ENCODE measurements at regions not wholly inside any gene's neighbourhood (a gene's known extent, or its start where the extent isn't known, plus 50 kb on each side); places are given as distances from the start of the nearest gene placed in this dataset.

- no peak overlapping the region for H3K27ac ChIP-seq
- TF ChIP-seq, protein P1, sequence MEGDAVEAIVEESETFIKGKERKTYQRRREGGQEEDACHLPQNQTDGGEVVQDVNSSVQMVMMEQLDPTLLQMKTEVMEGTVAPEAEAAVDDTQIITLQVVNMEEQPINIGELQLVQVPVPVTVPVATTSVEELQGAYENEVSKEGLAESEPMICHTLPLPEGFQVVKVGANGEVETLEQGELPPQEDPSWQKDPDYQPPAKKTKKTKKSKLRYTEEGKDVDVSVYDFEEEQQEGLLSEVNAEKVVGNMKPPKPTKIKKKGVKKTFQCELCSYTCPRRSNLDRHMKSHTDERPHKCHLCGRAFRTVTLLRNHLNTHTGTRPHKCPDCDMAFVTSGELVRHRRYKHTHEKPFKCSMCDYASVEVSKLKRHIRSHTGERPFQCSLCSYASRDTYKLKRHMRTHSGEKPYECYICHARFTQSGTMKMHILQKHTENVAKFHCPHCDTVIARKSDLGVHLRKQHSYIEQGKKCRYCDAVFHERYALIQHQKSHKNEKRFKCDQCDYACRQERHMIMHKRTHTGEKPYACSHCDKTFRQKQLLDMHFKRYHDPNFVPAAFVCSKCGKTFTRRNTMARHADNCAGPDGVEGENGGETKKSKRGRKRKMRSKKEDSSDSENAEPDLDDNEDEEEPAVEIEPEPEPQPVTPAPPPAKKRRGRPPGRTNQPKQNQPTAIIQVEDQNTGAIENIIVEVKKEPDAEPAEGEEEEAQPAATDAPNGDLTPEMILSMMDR (conservative IDR thresholded peaks at IDR 0.05): no peak
Observed at GRCh38 chrX:38982370-38982769, 181.1 kb downstream of the MID1IP1 start.

DNA sequence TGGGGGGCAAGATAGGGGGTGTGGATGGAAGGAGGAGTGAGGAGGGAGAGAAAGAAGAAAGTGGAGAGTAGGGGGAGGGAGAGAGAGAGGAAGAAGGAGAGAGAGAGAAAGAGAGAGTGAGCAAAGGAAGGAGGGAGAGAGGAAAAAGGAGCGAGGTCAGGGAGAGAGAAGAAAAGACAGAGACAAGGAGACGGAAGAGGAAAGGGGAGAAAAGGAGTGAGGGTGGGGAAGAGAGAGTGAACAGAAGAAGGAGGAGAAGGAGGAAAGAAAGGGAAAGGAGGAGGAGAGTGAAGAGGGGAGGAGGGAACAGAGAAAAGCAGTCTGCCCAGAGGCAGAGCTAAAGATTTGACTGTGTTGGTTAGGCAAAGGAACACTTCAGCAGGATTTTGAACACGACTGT is 181.6 kb downstream of the MID1IP1 start:
- TF ChIP-seq, protein P1 (conservative IDR thresholded peaks at IDR 0.05): no peak
- peak overlapping the region; percentile 24; the same call in 1 of the 2 replicates for H3K27ac ChIP-seq

GRCh38 chrX:38985375-38985774 is 184.1 kb downstream of the MID1IP1 start:
- H3K27ac ChIP-seq: no peak overlapping the region
- TF ChIP-seq, protein P1 (conservative IDR thresholded peaks at IDR 0.05): no peak

GRCh38 chrX:38985945-38986344 is 184.7 kb downstream of the MID1IP1 start:
- H3K27ac ChIP-seq: no peak overlapping the region
- TF ChIP-seq, protein P1 (conservative IDR thresholded peaks at IDR 0.05): no peak

GRCh38 chrX:38986586-38986985 is 185.3 kb downstream of the MID1IP1 start:
- TF ChIP-seq, protein P1 (conservative IDR thresholded peaks at IDR 0.05): no peak
- H3K27ac ChIP-seq: no peak overlapping the region

DNA sequence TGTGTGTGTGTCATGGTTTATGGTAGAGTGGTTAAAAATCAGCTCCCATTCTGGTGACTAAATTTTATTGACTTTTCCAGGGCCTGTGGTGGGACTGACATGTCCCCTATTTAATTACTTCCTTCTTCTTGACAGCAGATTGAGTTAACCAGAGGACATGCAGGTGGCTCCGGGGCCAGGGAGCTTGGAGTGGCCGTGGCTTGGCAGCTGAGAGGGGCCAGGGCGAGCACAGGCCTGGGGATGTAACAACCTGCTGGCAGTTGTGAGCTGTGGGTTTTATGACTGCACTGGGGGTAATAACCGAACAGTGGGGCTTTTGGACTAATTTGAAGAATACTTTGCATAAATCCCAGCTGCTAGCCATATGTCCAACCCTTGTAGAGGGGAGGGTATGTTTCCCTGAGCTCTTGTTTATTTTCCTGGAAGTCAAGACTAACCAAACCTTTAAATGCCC is 186.0 kb downstream of the MID1IP1 start:
- TF ChIP-seq, protein P1 (conservative IDR thresholded peaks at IDR 0.05): no peak
- H3K27ac ChIP-seq: no peak overlapping the region

DNA sequence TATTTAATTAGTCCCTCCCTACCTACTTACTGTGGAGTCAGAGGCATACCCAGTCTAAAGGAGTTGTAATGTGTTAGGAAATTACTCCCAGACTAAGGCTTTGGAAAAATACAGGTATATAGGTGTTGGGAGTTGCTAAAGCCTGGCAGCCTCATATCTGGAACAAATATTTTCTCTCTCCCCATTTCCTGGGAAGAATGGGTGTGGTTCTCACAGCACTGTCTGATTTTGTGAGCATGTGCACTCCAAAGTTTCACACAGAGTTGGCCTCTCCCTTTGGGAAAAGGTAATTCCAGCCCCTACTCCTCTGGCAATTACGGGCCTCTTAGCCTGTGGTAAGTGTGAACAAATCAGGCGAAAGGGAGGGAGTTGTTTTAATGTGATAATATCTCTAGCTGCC is 187.0 kb downstream of the MID1IP1 start:
- H3K27ac ChIP-seq: no peak overlapping the region
- TF ChIP-seq, protein P1 (conservative IDR thresholded peaks at IDR 0.05): no peak

Measured in VCaP (cell line).